DOHH2 (cell line): ENCODE measurements at regions not wholly inside any gene's neighbourhood (a gene's known extent, or its start where the extent isn't known, plus 50 kb on each side); places are given as distances from the start of the nearest gene placed in this dataset.

Experiments used
- H3F3A ChIP-seq: fragments of 200-600 bp; sonication (generic), shearing (Covaris generic); 2 replicates; pipeline ENCODE4 v1.6.0; 2016; ENCODE audit warnings: antibody characterized with exemption, mild to moderate bottlenecking; ENCODE audit not compliant: control insufficient read depth, insufficient read depth
- H3K27ac ChIP-seq: fragments of 200-600 bp; sonication (generic); 2 replicates; pipeline ENCODE4 v1.5.1; 2014; ENCODE audit warnings: low read depth, mild to moderate bottlenecking, low read length, moderate library complexity
- H3K27me3 ChIP-seq: fragments of 200-600 bp; sonication (generic); 2 replicates; pipeline ENCODE4 v1.6.1; 2014; ENCODE audit warnings: mild to moderate bottlenecking, low read length, mixed read lengths; ENCODE audit not compliant: control insufficient read depth
- H3K36me3 ChIP-seq: fragments of 200-600 bp; sonication (generic); 2 replicates; pipeline ENCODE4 v1.6.1; 2014; ENCODE audit warnings: mild to moderate bottlenecking, low read length, moderate library complexity, mixed read lengths; ENCODE audit not compliant: control insufficient read depth
- H3K4me1 ChIP-seq: fragments of 200-600 bp; sonication (generic); 2 replicates; pipeline ENCODE4 v1.6.1; 2014; ENCODE audit warnings: mild to moderate bottlenecking, low read length, mixed read lengths; ENCODE audit not compliant: control insufficient read depth
- H3K4me2 ChIP-seq: fragments of 200-600 bp; sonication (generic); 2 replicates; pipeline ENCODE4 v1.6.0; 2014; ENCODE audit warnings: mild to moderate bottlenecking, low read length, moderate library complexity
- H3K4me3 ChIP-seq: fragments of 200-600 bp; sonication (generic); 2 replicates; pipeline ENCODE4 v1.5.1; 2014; ENCODE audit warnings: mild to moderate bottlenecking, low read length, mixed read lengths
- H3K79me2 ChIP-seq: fragments of 200-600 bp; sonication (generic); 2 replicates; pipeline ENCODE4 v1.6.1; 2014; ENCODE audit warnings: mild to moderate bottlenecking, low read length, mixed read lengths; ENCODE audit not compliant: control insufficient read depth
- H3K9me2 ChIP-seq: fragments of 200-600 bp; sonication (generic); replicated peaks from 2 replicates; pipeline ENCODE4 v1.6.1; 2014; ENCODE audit warnings: mild to moderate bottlenecking, low read length, mixed read lengths; ENCODE audit not compliant: control insufficient read depth
- H3K9me3 ChIP-seq: fragments of 200-600 bp; sonication (generic); 2 replicates; pipeline ENCODE4 v1.6.1; 2014; ENCODE audit warnings: antibody characterized with exemption, low read length, mixed read lengths; ENCODE audit not compliant: control insufficient read depth, insufficient read depth
- H4K20me1 ChIP-seq: fragments of 200-600 bp; sonication (generic); 2 replicates; pipeline ENCODE4 v1.6.0; 2014; ENCODE audit warnings: low read depth, mild to moderate bottlenecking, antibody characterized with exemption, low read length, moderate library complexity; ENCODE audit not compliant: control insufficient read depth, insufficient read depth
- EZH2phosphoT487 ChIP-seq: fragments of 200-600 bp; sonication (generic); IDR thresholded peaks from 2 replicates; pipeline ENCODE4 v1.6.1; 2017; ENCODE audit warnings: borderline replicate concordance, mild to moderate bottlenecking, antibody characterized with exemption, low read length, moderate library complexity, mixed read lengths
- TF ChIP-seq, protein P1 (sequence below): fragments of 200-600 bp; sonication (generic); IDR thresholded peaks from one replicate; pipeline ENCODE4 v1.5.1; 2014; ENCODE audit warnings: antibody characterized with exemption, mild to moderate bottlenecking, low read depth, low read length; ENCODE audit not compliant: poor library complexity, severe bottlenecking

DNA sequence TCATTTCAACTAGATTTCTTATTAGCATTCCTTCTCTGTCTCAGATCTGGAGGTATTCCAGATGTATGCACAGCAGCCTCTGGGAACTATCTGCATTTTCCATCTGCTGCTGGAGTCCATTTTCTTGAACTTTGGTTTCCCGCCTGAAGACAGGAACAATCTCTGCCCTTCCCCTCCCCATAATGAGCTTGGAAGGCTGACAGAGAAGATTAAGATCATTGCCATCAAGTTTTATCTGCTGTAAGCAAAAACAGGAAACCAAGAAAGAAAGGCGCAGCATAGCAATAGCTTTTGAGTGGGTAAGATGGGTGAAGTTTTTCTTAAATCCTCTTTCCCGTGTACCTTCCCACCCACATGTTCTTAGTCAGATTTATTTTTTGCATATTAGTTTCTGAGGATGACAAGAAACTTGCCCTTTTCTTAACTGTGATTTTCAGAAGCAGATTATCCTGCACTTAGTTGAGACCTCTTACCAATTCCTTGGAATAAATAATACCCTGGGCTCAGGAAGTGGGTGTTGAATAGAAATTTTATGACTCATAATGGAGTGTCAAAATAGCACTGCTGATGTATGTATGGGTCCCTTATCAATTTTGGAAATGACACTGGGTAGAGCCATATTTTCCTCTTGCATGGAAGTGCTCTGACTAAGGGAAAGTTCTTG lies 78.3 kb downstream of the CT47B1 start:
- no peaks in the 10 kb centered on the region for H3K27me3 ChIP-seq
- TF ChIP-seq EZH2phosphoT487 = no peak
- TF ChIP-seq, protein P1, sequence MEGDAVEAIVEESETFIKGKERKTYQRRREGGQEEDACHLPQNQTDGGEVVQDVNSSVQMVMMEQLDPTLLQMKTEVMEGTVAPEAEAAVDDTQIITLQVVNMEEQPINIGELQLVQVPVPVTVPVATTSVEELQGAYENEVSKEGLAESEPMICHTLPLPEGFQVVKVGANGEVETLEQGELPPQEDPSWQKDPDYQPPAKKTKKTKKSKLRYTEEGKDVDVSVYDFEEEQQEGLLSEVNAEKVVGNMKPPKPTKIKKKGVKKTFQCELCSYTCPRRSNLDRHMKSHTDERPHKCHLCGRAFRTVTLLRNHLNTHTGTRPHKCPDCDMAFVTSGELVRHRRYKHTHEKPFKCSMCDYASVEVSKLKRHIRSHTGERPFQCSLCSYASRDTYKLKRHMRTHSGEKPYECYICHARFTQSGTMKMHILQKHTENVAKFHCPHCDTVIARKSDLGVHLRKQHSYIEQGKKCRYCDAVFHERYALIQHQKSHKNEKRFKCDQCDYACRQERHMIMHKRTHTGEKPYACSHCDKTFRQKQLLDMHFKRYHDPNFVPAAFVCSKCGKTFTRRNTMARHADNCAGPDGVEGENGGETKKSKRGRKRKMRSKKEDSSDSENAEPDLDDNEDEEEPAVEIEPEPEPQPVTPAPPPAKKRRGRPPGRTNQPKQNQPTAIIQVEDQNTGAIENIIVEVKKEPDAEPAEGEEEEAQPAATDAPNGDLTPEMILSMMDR = no peak
- no peaks in the 10 kb centered on the region for H3K79me2 ChIP-seq
- H4K20me1 ChIP-seq = no peaks in the 10 kb centered on the region
- no peak overlapping the region for H3K4me2 ChIP-seq
- H3F3A ChIP-seq = no peaks in the 10 kb centered on the region
- H3K9me2 ChIP-seq = no peaks in the 10 kb centered on the region
- no peak overlapping the region for H3K27ac ChIP-seq
- no peak overlapping the region for H3K4me3 ChIP-seq
- H3K36me3 ChIP-seq = no peaks in the 10 kb centered on the region
- no peaks in the 10 kb centered on the region for H3K9me3 ChIP-seq
- H3K4me1 ChIP-seq = peaks cover 14% of the 10 kb centered on the region

DNA sequence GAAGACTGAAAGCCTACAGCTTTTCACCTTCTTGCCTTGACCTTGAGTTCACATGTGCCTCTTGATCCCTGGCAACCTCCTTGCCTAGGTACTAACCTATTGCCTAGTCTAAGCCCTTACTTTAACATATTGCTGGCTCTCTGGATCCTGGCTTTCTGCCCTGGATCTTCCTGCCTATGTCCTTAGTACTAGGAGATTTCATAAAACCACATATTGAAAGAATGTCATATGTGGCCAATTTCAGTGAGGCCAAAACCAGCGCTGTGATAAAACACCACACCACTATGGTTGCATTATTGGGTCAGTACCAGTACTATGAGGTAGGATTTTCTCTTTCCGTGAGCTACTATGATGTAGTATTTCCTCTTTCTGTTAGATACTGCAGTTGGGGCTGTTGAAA lies 80.4 kb downstream of the CT47B1 start:
- TF ChIP-seq EZH2phosphoT487 = no peak
- TF ChIP-seq, protein P1 = no peak
- no peak overlapping the region for H3K4me3 ChIP-seq
- H3K9me2 ChIP-seq = no peaks in the 10 kb centered on the region
- no peaks in the 10 kb centered on the region for H3K27me3 ChIP-seq
- H3K4me2 ChIP-seq = no peak overlapping the region
- H3K27ac ChIP-seq = no peak overlapping the region
- no peaks in the 10 kb centered on the region for H3F3A ChIP-seq
- no peaks in the 10 kb centered on the region for H4K20me1 ChIP-seq
- H3K79me2 ChIP-seq = no peaks in the 10 kb centered on the region
- H3K9me3 ChIP-seq = no peaks in the 10 kb centered on the region
- no peaks in the 10 kb centered on the region for H3K36me3 ChIP-seq
- H3K4me1 ChIP-seq = peaks cover 18% of the 10 kb centered on the region

DNA sequence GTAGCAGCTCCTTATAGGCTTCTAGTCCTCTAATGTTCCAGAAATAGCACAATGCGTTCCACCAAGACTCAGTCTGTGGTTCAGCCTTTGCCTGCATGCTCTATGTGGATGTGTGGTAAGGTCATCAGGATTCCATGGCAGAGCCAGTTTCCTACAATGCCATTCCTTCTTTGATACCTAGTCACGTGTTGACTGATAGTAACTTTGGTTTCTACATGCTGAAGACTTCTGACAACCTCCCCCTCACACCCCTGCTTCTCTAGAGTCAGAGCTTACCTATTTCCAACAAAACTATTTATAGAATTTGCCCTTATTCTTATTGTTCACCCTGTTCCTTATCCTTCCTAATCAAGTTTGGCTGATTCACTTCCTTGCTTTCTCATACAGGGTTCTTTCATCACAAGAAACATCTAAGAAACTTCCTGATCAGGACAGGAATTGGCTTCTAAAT lies 81.1 kb downstream of the CT47B1 start:
- Histone ChIP-seq H3F3A (no peaks in the 10 kb centered on the region), H3K79me2 (no peaks in the 10 kb centered on the region), H3K36me3 (no peaks in the 10 kb centered on the region), H3K4me2 (no peak overlapping the region), H3K27ac (no peak overlapping the region), H3K9me2 (no peaks in the 10 kb centered on the region), H3K9me3 (no peaks in the 10 kb centered on the region), H3K4me1 (peaks cover 20% of the 10 kb centered on the region), H3K4me3 (no peak overlapping the region), H4K20me1 (no peaks in the 10 kb centered on the region), H3K27me3 (no peaks in the 10 kb centered on the region)
- TF ChIP-seq, protein P1 = no peak
- TF ChIP-seq EZH2phosphoT487 = no peak
